K562 (cell line): ENCODE measurements at regions not wholly inside any gene's neighbourhood (a gene's known extent, or its start where the extent isn't known, plus 50 kb on each side); places are given as distances from the start of the nearest gene placed in this dataset.

Experiments used
- CEBPB ChIP-seq: fragments of 450-650 bp; IDR thresholded peaks from 2 replicates; pipeline ENCODE4 v1.6.1; 2016; ENCODE audit warnings: missing genetic modification characterization, missing compliant biosample characterization
- HMGXB4 ChIP-seq: sonication (generic); formaldehyde crosslinking; IDR thresholded peaks from 2 replicates; pipeline ENCODE4 v1.8.1; 2023; ENCODE audit warnings: mild to moderate bottlenecking, missing genetic modification reagents
- PHF8 ChIP-seq: fragments of 200-600 bp; sonication (generic); IDR thresholded peaks from 2 replicates; pipeline ENCODE4 v1.6.1; 2012; ENCODE audit warnings: mixed run types, mild to moderate bottlenecking, inconsistent platforms, low read length, moderate library complexity, borderline replicate concordance
- POLR2A ChIP-seq: fragments of 450-650 bp; conservative IDR thresholded peaks from 2 replicates; pipeline ENCODE4 v1.6.1; 2016

GRCh38 chr4:15239866-15240265 is 188.0 kb upstream of the C1QTNF7 start:
- TF ChIP-seq PHF8 (no peak), POLR2A (no peak), CEBPB (tag) (no peak), HMGXB4 (CRISPR knock-in tag) (no peak)
